Jurkat, Clone E6-1 (cell line): ENCODE measurements at regions not wholly inside any gene's neighbourhood (a gene's known extent, or its start where the extent isn't known, plus 50 kb on each side); places are given as distances from the start of the nearest gene placed in this dataset.
"Not testable (repeated sequence)": the region's sequence is repeated elsewhere in the genome, so short reads cannot be mapped to it uniquely, and the experiment has no call there.

Experiments used
- DNase-seq: peaks from one replicate; pipeline ENCODE4 v3.0.0-alpha.2; 2011; ENCODE audit warnings: low read depth, low spot score
- H3K4me3 ChIP-seq: 2 replicates; pipeline ENCODE4 v1.5.1; 2011; ENCODE audit warnings: mild to moderate bottlenecking, low read length, control low read depth, moderate library complexity

- no peak for DNase-seq
- no peak overlapping the region for H3K4me3 ChIP-seq
Observed at GRCh38 chr6:79150733-79151132, 72.7 kb upstream of the PHIP start.

GRCh38 chr6:79149884-79150283, 71.8 kb upstream of the PHIP start:
- DNase-seq, result no peak
- H3K4me3 ChIP-seq, result no peak overlapping the region

GRCh38 chr6:79146421-79146820, 68.4 kb upstream of the PHIP start:
- no peak overlapping the region for H3K4me3 ChIP-seq
- no peak for DNase-seq

- no peak overlapping the region for H3K4me3 ChIP-seq
- DNase-seq, result peak; percentile 35
Observed at GRCh38 chr6:79145301-79145700, 67.2 kb upstream of the PHIP start.

- no peak for DNase-seq
- H3K4me3 ChIP-seq, result no peak overlapping the region
Observed at GRCh38 chr6:79143320-79143898, 65.4 kb upstream of the PHIP start.

- H3K4me3 ChIP-seq, result no peak overlapping the region
- DNase-seq, result no peak
Observed at GRCh38 chr6:79138146-79138545, 60.1 kb upstream of the PHIP start.

- DNase-seq, result no peak
- H3K4me3 ChIP-seq, result no peak overlapping the region
Observed at GRCh38 chr6:79137671-79138070, 59.6 kb upstream of the PHIP start.

- no peak overlapping the region for H3K4me3 ChIP-seq
- DNase-seq, result no peak
Observed at GRCh38 chr6:79135973-79136470, 58.0 kb upstream of the PHIP start.

GRCh38 chr6:79134699-79135474, 56.8 kb upstream of the PHIP start:
- no peak overlapping the region for H3K4me3 ChIP-seq
- DNase-seq, result no peak

- no peak for DNase-seq
- H3K4me3 ChIP-seq, result no peak overlapping the region
Observed at GRCh38 chr6:79133173-79133572, 55.1 kb upstream of the PHIP start.

GRCh38 chr6:79131220-79131619, 53.2 kb upstream of the PHIP start:
- not testable (repeated sequence) for DNase-seq, H3K4me3 ChIP-seq
